ENCODE measurements at regions not wholly inside any gene's neighbourhood (a gene's known extent, or its start where the extent isn't known, plus 50 kb on each side); places are given as distances from the start of the nearest gene placed in this dataset.

DNA sequence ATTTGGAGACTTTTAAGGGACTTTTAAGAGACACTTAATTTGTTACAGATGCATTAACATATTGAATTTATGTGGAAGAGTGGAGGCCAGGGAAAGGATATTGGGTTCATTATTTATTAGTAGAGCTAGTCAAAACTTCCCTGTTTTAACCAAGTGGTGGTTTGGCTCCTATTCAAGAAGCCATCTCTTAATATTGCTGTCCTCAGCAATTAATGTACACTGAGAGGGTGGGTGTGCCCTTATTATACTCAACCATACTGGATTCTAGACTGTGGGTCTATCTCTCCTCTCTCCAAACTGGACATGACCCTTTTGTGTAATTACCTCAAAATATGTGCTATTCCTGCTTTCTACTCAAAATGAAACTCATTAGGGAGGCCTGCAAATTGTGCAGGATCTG is 398.7 kb upstream of the DDHD1 start:
- Histone ChIP-seq H3K27me3 (ENCODE audit: control insufficient read depth in 2 of 2, insufficient read depth in 2 of 2, low read length in 2 of 2) (no peaks in the 10 kb centered on the region), H3K4me2 (replicated peaks; ENCODE audit: extremely low read depth, low read length, poor library complexity, severe bottlenecking) (no peak overlapping the region), H3K9me3 (replicated peaks in 1 of 2; ENCODE audit: control insufficient read depth in 1 of 2, insufficient read depth in 1 of 2, low read length in 2 of 2) (no peaks in the 10 kb centered on the region), H3K4me1 (ENCODE audit: control insufficient read depth in 1 of 2, insufficient read depth in 2 of 2, low read length in 2 of 2) (no peaks in the 10 kb centered on the region), H3K36me3 (replicated peaks in 1 of 2; ENCODE audit: control insufficient read depth in 1 of 2, insufficient read depth in 2 of 2, low read length in 2 of 2) (no peaks in the 10 kb centered on the region), H3K9ac (ENCODE audit: insufficient read depth, low read length, poor library complexity, severe bottlenecking) (no peak overlapping the region), H2AFZ (ENCODE audit: insufficient read depth, low read depth, low read length, poor library complexity, severe bottlenecking) (no peak overlapping the region), H4K20me1 (ENCODE audit: insufficient read depth, low read length) (no peaks in the 10 kb centered on the region), H3K79me2 (ENCODE audit: insufficient read depth, low read length) (no peaks in the 10 kb centered on the region), H3K27ac (ENCODE audit: low read depth in 1 of 2, low read length in 2 of 2) (no peak overlapping the region), H3K4me3 (replicated peaks in 1 of 3; ENCODE audit: low read depth in 2 of 3, low read length in 3 of 3) (no peak overlapping the region)
- H3K4me3 Mint-ChIP-seq: no peak overlapping the region
- intact Hi-C loops (cut with micrococcal nuclease): no loop called here
- H3K27me3 Mint-ChIP-seq (ENCODE audit: low read depth in 3 of 3): peaks cover 0 to 4% (median 1%) of the 10 kb centered on the region in 3 donors
- H3K4me1 Mint-ChIP-seq: no peaks in the 10 kb centered on the region
- H3K27ac Mint-ChIP-seq: no peak overlapping the region
- H3K9me3 Mint-ChIP-seq: peaks cover 0 to 8% (median 1%) of the 10 kb centered on the region in 7 donors
- TF ChIP-seq, protein P1, sequence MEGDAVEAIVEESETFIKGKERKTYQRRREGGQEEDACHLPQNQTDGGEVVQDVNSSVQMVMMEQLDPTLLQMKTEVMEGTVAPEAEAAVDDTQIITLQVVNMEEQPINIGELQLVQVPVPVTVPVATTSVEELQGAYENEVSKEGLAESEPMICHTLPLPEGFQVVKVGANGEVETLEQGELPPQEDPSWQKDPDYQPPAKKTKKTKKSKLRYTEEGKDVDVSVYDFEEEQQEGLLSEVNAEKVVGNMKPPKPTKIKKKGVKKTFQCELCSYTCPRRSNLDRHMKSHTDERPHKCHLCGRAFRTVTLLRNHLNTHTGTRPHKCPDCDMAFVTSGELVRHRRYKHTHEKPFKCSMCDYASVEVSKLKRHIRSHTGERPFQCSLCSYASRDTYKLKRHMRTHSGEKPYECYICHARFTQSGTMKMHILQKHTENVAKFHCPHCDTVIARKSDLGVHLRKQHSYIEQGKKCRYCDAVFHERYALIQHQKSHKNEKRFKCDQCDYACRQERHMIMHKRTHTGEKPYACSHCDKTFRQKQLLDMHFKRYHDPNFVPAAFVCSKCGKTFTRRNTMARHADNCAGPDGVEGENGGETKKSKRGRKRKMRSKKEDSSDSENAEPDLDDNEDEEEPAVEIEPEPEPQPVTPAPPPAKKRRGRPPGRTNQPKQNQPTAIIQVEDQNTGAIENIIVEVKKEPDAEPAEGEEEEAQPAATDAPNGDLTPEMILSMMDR (IDR thresholded peaks at IDR 0.05): no peak
- no peaks in the 10 kb centered on the region for H3K36me3 Mint-ChIP-seq
- no peak for DNase-seq

DNA sequence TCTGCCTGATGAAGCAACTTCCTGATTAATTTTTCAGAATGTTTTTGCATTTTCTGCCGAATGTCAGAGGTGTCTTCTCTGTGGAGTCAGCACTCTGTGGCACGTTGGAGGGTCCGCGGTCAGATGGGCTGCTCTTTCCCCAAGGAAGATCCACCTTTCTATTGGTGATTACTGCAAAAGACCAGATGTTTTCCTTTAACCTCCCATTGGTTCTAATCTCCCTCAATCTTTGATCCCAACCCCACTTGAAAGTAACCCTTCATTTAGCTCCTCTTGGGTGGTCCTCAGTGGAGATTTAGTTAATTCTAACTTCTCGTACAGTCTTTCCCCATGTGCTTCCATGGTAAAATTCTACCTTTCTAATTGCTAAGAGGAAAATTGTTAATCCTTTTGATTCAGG is 397.7 kb upstream of the DDHD1 start:
- H3K79me2 ChIP-seq (ENCODE audit: insufficient read depth, low read length): no peaks in the 10 kb centered on the region
- Mint-ChIP-seq H3K27ac (no peak overlapping the region), H3K4me3 (no peak overlapping the region), H3K27me3 (ENCODE audit: low read depth in 3 of 3) (peaks cover 0 to 4% (median 1%) of the 10 kb centered on the region in 3 donors), H3K36me3 (no peaks in the 10 kb centered on the region), H3K9me3 (peaks cover 0 to 4% (median 0%) of the 10 kb centered on the region in 7 donors), H3K4me1 (no peaks in the 10 kb centered on the region)
- H3K4me3 ChIP-seq (replicated peaks in 1 of 3; ENCODE audit: low read depth in 2 of 3, low read length in 3 of 3): no peak overlapping the region
- H3K9me3 ChIP-seq (replicated peaks in 1 of 2; ENCODE audit: control insufficient read depth in 1 of 2, insufficient read depth in 1 of 2, low read length in 2 of 2): no peaks in the 10 kb centered on the region
- H4K20me1 ChIP-seq (ENCODE audit: insufficient read depth, low read length): no peaks in the 10 kb centered on the region
- WGBS (ENCODE audit: insufficient coverage): 83% methylated on average over 4 of the region's 5 CpGs
- DNase-seq: no peak
- H2AFZ ChIP-seq (ENCODE audit: insufficient read depth, low read depth, low read length, poor library complexity, severe bottlenecking): no peak overlapping the region
- H3K36me3 ChIP-seq (replicated peaks in 1 of 2; ENCODE audit: control insufficient read depth in 1 of 2, insufficient read depth in 2 of 2, low read length in 2 of 2): no peaks in the 10 kb centered on the region
- no peaks in the 10 kb centered on the region for H3K4me1 ChIP-seq (ENCODE audit: control insufficient read depth in 1 of 2, insufficient read depth in 2 of 2, low read length in 2 of 2)
- intact Hi-C loops (cut with micrococcal nuclease): no loop called here
- no peaks in the 10 kb centered on the region for H3K27me3 ChIP-seq (ENCODE audit: control insufficient read depth in 2 of 2, insufficient read depth in 2 of 2, low read length in 2 of 2)
- TF ChIP-seq, protein P1 (IDR thresholded peaks at IDR 0.05): no peak
- no peak overlapping the region for H3K9ac ChIP-seq (ENCODE audit: insufficient read depth, low read length, poor library complexity, severe bottlenecking)
- no peak overlapping the region for H3K4me2 ChIP-seq (replicated peaks; ENCODE audit: extremely low read depth, low read length, poor library complexity, severe bottlenecking)
- no peak overlapping the region for H3K27ac ChIP-seq (ENCODE audit: low read depth in 1 of 2, low read length in 2 of 2)

All from CD14-positive monocyte (primary cell).